ENCODE measurements at regions not wholly inside any gene's neighbourhood (a gene's known extent, or its start where the extent isn't known, plus 50 kb on each side); places are given as distances from the start of the nearest gene placed in this dataset.

- no peak for DNase-seq
These were observed 252.8 kb downstream of the TMX3 start for GRCh38 chr18:68462148-68462547.

GRCh38 chr18:68461481-68462018 is 253.4 kb downstream of the TMX3 start:
- DNase-seq = no peak

- DNase-seq = no peak
These were observed 254.9 kb downstream of the TMX3 start for GRCh38 chr18:68459968-68460367.

GRCh38 chr18:68456985-68457384 is 257.9 kb downstream of the TMX3 start:
- DNase-seq = no peak

- DNase-seq = no peak
These were observed 259.7 kb downstream of the TMX3 start for GRCh38 chr18:68455229-68455603.

GRCh38 chr18:68454511-68455228 is 260.2 kb downstream of the TMX3 start:
- no peak for DNase-seq

GRCh38 chr18:68449292-68449691 is 265.6 kb downstream of the TMX3 start:
- DNase-seq = no peak

- no peak for DNase-seq
These were observed 266.2 kb downstream of the TMX3 start for GRCh38 chr18:68448736-68449135.

- no peak for DNase-seq
These were observed 267.6 kb downstream of the TMX3 start for GRCh38 chr18:68447286-68447685.

- no peak for DNase-seq
These were observed 269.1 kb downstream of the TMX3 start for GRCh38 chr18:68445668-68446426.

GRCh38 chr18:68445136-68445535 is 269.8 kb downstream of the TMX3 start:
- DNase-seq = no peak

- DNase-seq = no peak
These were observed 273.7 kb downstream of the TMX3 start for GRCh38 chr18:68441241-68441640.

GRCh38 chr18:68440433-68440832 is 274.5 kb downstream of the TMX3 start:
- DNase-seq = no peak

GRCh38 chr18:68439642-68440041 is 275.3 kb downstream of the TMX3 start:
- no peak for DNase-seq

GRCh38 chr18:68438983-68439382 is 275.9 kb downstream of the TMX3 start:
- no peak for DNase-seq

- no peak for DNase-seq
These were observed 276.4 kb downstream of the TMX3 start for GRCh38 chr18:68438536-68438935.

- no peak for DNase-seq
These were observed 278.4 kb downstream of the TMX3 start for GRCh38 chr18:68436485-68436884.

- no peak for DNase-seq
These were observed 279.3 kb downstream of the TMX3 start for GRCh38 chr18:68435581-68435980.

GRCh38 chr18:68431922-68432198 is 283.0 kb downstream of the TMX3 start:
- DNase-seq = no peak

- DNase-seq = no peak
These were observed 283.6 kb downstream of the TMX3 start for GRCh38 chr18:68431111-68431921.

- no peak for DNase-seq
These were observed 285.1 kb downstream of the TMX3 start for GRCh38 chr18:68429841-68430240.

- DNase-seq = no peak
These were observed 285.8 kb downstream of the TMX3 start for GRCh38 chr18:68429111-68429510.

- DNase-seq = no peak
These were observed 286.2 kb downstream of the TMX3 start for GRCh38 chr18:68428661-68429060.

GRCh38 chr18:68427951-68428401 is 286.9 kb downstream of the TMX3 start:
- DNase-seq = no peak

Measured in T1000 (cell line).